ENCODE measurements at regions not wholly inside any gene's neighbourhood (a gene's known extent, or its start where the extent isn't known, plus 50 kb on each side); places are given as distances from the start of the nearest gene placed in this dataset.
"Not testable (repeated sequence)": the region's sequence is repeated elsewhere in the genome, so short reads cannot be mapped to it uniquely, and the experiment has no call there.

DNA sequence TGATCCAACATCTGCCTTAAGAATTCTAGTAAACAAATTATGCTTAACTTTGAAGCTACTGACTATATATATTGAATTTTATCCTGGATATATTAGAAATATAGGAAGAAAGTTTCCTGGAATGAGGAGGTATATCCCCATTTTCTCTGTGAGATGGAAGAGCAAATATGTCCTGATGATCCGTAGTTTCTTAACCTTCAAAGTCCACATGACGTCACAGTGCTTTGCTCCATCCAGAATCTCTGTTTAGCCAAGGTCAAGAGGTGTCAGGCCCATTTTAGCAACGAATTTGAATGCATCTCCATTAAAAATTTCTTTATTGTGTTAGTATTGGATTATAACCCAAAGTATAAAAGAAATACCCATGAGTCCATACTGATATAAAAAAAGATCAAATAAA is 162.5 kb downstream of the PRL start:
- H3K9me3 ChIP-seq = peaks cover 6% of the 10 kb centered on the region; the same call in 1 of the 3 replicates
- no peak for ATAC-seq
- TF ChIP-seq, protein P1, sequence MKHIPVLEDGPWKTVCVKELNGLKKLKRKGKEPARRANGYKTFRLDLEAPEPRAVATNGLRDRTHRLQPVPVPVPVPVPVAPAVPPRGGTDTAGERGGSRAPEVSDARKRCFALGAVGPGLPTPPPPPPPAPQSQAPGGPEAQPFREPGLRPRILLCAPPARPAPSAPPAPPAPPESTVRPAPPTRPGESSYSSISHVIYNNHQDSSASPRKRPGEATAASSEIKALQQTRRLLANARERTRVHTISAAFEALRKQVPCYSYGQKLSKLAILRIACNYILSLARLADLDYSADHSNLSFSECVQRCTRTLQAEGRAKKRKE (CRISPR knock-in tag; IDR thresholded peaks at IDR 0.05; ENCODE audit: low read depth) = no peak
- TF ChIP-seq, protein P2, sequence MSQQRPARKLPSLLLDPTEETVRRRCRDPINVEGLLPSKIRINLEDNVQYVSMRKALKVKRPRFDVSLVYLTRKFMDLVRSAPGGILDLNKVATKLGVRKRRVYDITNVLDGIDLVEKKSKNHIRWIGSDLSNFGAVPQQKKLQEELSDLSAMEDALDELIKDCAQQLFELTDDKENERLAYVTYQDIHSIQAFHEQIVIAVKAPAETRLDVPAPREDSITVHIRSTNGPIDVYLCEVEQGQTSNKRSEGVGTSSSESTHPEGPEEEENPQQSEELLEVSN (IDR thresholded peaks at IDR 0.05; ENCODE audit: borderline replicate concordance, low read depth) = no peak
- TF ChIP-seq POLR2A (IDR thresholded peaks at IDR 0.05; ENCODE audit: low read length) (no peak), RCOR1 (IDR thresholded peaks at IDR 0.05; ENCODE audit: low read depth, low read length) (no peak), RFX5 (IDR thresholded peaks at IDR 0.05) (no peak), NPAS2 (CRISPR knock-in tag; IDR thresholded peaks at IDR 0.05; ENCODE audit: borderline replicate concordance) (no peak), TFCP2L1 (CRISPR knock-in tag; IDR thresholded peaks at IDR 0.05) (no peak), CEBPB (IDR thresholded peaks at IDR 0.05) (no peak), HOXB13 (CRISPR knock-in tag; IDR thresholded peaks at IDR 0.05; ENCODE audit: low read depth) (no peak), BHLHE40 (IDR thresholded peaks at IDR 0.05; ENCODE audit: low read depth, low read length) (no peak), KDM1A (IDR thresholded peaks at IDR 0.05; ENCODE audit: low read depth) (no peak), CBX8 (IDR thresholded peaks at IDR 0.05) (no peak), CHD2 (IDR thresholded peaks at IDR 0.05; ENCODE audit: low read length, partially characterized antibody) (no peak), EHMT2 (IDR thresholded peaks at IDR 0.05; ENCODE audit: low read depth) (no peak), CBX2 (IDR thresholded peaks at IDR 0.05; ENCODE audit: borderline replicate concordance, low read depth) (no peak), RNF2 (IDR thresholded peaks at IDR 0.05; ENCODE audit: borderline replicate concordance, low read depth) (no peak), GATA3 (IDR thresholded peaks at IDR 0.05; ENCODE audit: borderline replicate concordance) (no peak), HDAC2 (IDR thresholded peaks at IDR 0.05) (no peak)
- TF ChIP-seq, protein P3, sequence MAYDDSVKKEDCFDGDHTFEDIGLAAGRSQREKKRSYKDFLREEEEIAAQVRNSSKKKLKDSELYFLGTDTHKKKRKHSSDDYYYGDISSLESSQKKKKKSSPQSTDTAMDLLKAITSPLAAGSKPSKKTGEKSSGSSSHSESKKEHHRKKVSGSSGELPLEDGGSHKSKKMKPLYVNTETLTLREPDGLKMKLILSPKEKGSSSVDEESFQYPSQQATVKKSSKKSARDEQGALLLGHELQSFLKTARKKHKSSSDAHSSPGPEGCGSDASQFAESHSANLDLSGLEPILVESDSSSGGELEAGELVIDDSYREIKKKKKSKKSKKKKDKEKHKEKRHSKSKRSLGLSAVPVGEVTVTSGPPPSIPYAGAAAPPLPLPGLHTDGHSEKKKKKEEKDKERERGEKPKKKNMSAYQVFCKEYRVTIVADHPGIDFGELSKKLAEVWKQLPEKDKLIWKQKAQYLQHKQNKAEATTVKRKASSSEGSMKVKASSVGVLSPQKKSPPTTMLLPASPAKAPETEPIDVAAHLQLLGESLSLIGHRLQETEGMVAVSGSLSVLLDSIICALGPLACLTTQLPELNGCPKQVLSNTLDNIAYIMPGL (CRISPR knock-in tag; IDR thresholded peaks at IDR 0.05; ENCODE audit: borderline replicate concordance) = no peak
- CTCF ChIA-PET = no interaction called here
- no peak for FAIRE-seq
- no peaks in the 10 kb centered on the region for H3K4me1 ChIP-seq
- POLR2A ChIA-PET = no interaction called here
- H3K4me3 ChIP-seq = no peak overlapping the region
- 51% methylated on average over 3 of the region's 3 CpGs for WGBS (ENCODE audit: missing lambda C conversion rate)
- DNase-seq (ENCODE audit: low read depth in 1 of 2, low spot score in 1 of 2) = no peak
- no peak overlapping the region for H3K27ac ChIP-seq
- H3K4me2 ChIP-seq = no peak overlapping the region

DNA sequence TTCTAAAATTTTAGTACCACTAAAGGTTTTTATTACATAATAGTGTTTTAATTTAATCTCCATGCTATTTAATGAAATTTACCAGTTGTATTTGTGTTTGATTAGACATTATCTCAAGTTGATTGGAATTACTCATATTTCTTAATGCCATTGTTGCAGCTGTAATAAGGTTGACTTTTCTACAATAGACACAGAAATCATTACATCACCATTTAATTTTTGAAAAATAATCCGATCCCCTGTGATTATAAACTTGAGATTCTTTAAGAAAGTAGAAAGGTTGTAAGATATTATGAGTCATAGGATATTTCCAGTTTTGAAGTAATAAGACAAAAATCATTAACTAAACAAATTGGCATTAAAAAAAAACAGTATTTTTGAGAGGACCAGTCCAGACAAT is 161.4 kb downstream of the PRL start:
- 71% methylated on average over 1 of the region's 1 CpG for WGBS (ENCODE audit: missing lambda C conversion rate)
- ATAC-seq (no peak), DNase-seq (ENCODE audit: low read depth in 1 of 2, low spot score in 1 of 2) (no peak), FAIRE-seq (no peak)
- H3K4me2 ChIP-seq = no peak overlapping the region
- TF ChIP-seq POLR2AphosphoS2 (conservative IDR thresholded peaks at IDR 0.05; ENCODE audit: low read length) = no peak
- TF ChIP-seq FOSL2 (IDR thresholded peaks at IDR 0.05) = no peak
- peak; percentile 39; the same call in 1 of the 2 replicates for TF ChIP-seq FOSL2 (CRISPR knock-in tag; IDR thresholded peaks at IDR 0.05)
- no peaks in the 10 kb centered on the region for H3K4me1 ChIP-seq
- H3K27ac ChIP-seq = no peak overlapping the region
- H3K4me3 ChIP-seq = no peak overlapping the region
- CTCF ChIA-PET = no interaction called here
- peaks cover 6% of the 10 kb centered on the region; the same call in 1 of the 3 replicates for H3K9me3 ChIP-seq
- POLR2A ChIA-PET = interaction anchor here (0.5 kb wide), 1 partner anchor 61 kb away, joined by 7 read pairs; no protein-coding TSS in a partner anchor

DNA sequence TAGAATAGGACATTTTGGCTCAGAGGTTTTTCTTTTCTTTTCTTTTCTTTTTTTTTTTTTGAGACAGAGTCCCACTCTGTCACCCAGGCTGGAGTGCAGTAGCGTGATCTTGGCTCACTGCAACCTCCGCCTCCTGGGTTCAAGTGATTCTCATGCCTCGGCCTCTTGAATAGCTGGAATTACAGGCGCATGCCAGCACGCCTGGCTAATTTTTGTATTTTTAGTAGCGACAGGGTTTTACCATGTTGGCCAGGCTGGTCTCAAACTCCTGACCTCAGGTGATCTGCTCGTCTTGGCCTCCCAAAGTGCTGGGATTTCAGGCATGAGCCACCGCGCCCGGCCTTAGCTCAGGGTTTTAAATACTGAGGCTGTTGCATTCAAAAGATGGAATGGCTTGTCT is 156.1 kb downstream of the PRL start:
- CTCF ChIA-PET; ATAC-seq; H3K9me3 ChIP-seq; H3K4me3 ChIP-seq; FAIRE-seq; DNase-seq (ENCODE audit: low read depth in 1 of 2, low spot score in 1 of 2): not testable (repeated sequence)
- Histone ChIP-seq H3K4me1 (peaks cover 15% of the 10 kb centered on the region), H3K27ac (peak overlapping the region; percentile 52 to 71; a peak in 4 of 6 replicates), H3K4me2 (peak overlapping the region; percentile 41; the same call in 2 of the 3 replicates)
- WGBS (ENCODE audit: missing lambda C conversion rate) = 95% methylated on average over 6 of the region's 10 CpGs
- POLR2A ChIA-PET = interaction anchor here (0.6 to 0.7 kb wide), 2 partner anchors 27 to 1292 kb away, joined by 3 to 4 read pairs; no protein-coding TSS in a partner anchor

All from A549 (cell line).